ENCODE measurements at regions not wholly inside any gene's neighbourhood (a gene's known extent, or its start where the extent isn't known, plus 50 kb on each side); places are given as distances from the start of the nearest gene placed in this dataset.
"Not testable (repeated sequence)": the region's sequence is repeated elsewhere in the genome, so short reads cannot be mapped to it uniquely, and the experiment has no call there.

GRCh38 chrX:129161108-129161507 lies 362.2 kb downstream of the SMARCA1 start:
- peak; percentile 2 for DNase-seq (ENCODE audit: low spot score)

GRCh38 chrX:129158505-129158904 lies 364.8 kb downstream of the SMARCA1 start:
- DNase-seq (ENCODE audit: low spot score) = no peak

- DNase-seq (ENCODE audit: low spot score) = no peak
These were observed 377.4 kb downstream of the SMARCA1 start for GRCh38 chrX:129145840-129146272.

GRCh38 chrX:129145385-129145784 lies 377.9 kb downstream of the SMARCA1 start:
- DNase-seq (ENCODE audit: low spot score) = no peak

GRCh38 chrX:129144172-129145038 lies 378.9 kb downstream of the SMARCA1 start:
- no peak for DNase-seq (ENCODE audit: low spot score)

GRCh38 chrX:129139837-129140598 lies 383.3 kb downstream of the SMARCA1 start:
- DNase-seq (ENCODE audit: low spot score) = no peak

- no peak for DNase-seq (ENCODE audit: low spot score)
These were observed 398.0 kb downstream of the SMARCA1 start for GRCh38 chrX:129125122-129125914.

- no peak for DNase-seq (ENCODE audit: low spot score)
These were observed 399.5 kb downstream of the SMARCA1 start for GRCh38 chrX:129123795-129124194.

GRCh38 chrX:129116676-129117470 lies 406.4 kb downstream of the SMARCA1 start:
- DNase-seq (ENCODE audit: low spot score) = no peak

GRCh38 chrX:129115935-129116334 lies 407.4 kb downstream of the SMARCA1 start:
- no peak for DNase-seq (ENCODE audit: low spot score)

- peak; percentile 66 for DNase-seq (ENCODE audit: low spot score)
These were observed 408.2 kb downstream of the SMARCA1 start for GRCh38 chrX:129115104-129115503.

GRCh38 chrX:129111081-129111798 lies 412.1 kb downstream of the SMARCA1 start:
- DNase-seq (ENCODE audit: low spot score) = no peak

GRCh38 chrX:129108936-129109335 lies 414.4 kb downstream of the SMARCA1 start:
- no peak for DNase-seq (ENCODE audit: low spot score)

GRCh38 chrX:129099207-129099606 lies 424.1 kb downstream of the SMARCA1 start:
- DNase-seq (ENCODE audit: low spot score) = no peak

- DNase-seq (ENCODE audit: low spot score) = no peak
These were observed 425.6 kb downstream of the SMARCA1 start for GRCh38 chrX:129097668-129098067.

- no peak for DNase-seq (ENCODE audit: low spot score)
These were observed 429.6 kb downstream of the SMARCA1 start for GRCh38 chrX:129093706-129094105.

GRCh38 chrX:129092757-129093156 lies 430.5 kb downstream of the SMARCA1 start:
- DNase-seq (ENCODE audit: low spot score) = no peak

GRCh38 chrX:129092242-129092641 lies 431.0 kb downstream of the SMARCA1 start:
- DNase-seq (ENCODE audit: low spot score) = no peak

GRCh38 chrX:129091097-129091496 lies 432.2 kb downstream of the SMARCA1 start:
- no peak for DNase-seq (ENCODE audit: low spot score)

- no peak for DNase-seq (ENCODE audit: low spot score)
These were observed 436.5 kb downstream of the SMARCA1 start for GRCh38 chrX:129086802-129087201.

GRCh38 chrX:129084291-129084690 lies 439.0 kb downstream of the SMARCA1 start:
- not testable (repeated sequence) for DNase-seq (ENCODE audit: low spot score)

Measured in RKO (cell line).